H9 (cell line): ENCODE measurements at regions not wholly inside any gene's neighbourhood (a gene's known extent, or its start where the extent isn't known, plus 50 kb on each side); places are given as distances from the start of the nearest gene placed in this dataset.

Source experiments
- DNase-seq: peaks from one replicate; pipeline ENCODE4 v3.0.0-alpha.2; 2017
- H2AFZ ChIP-seq: one replicate; pipeline ENCODE4 v1.6.1; 2013; ENCODE audit warnings: mild to moderate bottlenecking, low read length, control low read depth, moderate library complexity
- H2AK5ac ChIP-seq: 2 replicates; pipeline ENCODE4 v1.6.1; 2013; ENCODE audit warnings: low read length, control low read depth, mixed read lengths; ENCODE audit not compliant: insufficient read length
- H2BK120ac ChIP-seq: one replicate; pipeline ENCODE4 v1.6.1; 2013; ENCODE audit warnings: low read depth, mild to moderate bottlenecking, low read length, control low read depth, inconsistent platforms; ENCODE audit not compliant: poor library complexity, severe bottlenecking
- H2BK12ac ChIP-seq: 2 replicates; pipeline ENCODE4 v1.6.1; 2013; ENCODE audit warnings: low read length, control low read depth, mixed read lengths, low read depth; ENCODE audit not compliant: insufficient read length
- H2BK15ac ChIP-seq: 2 replicates; pipeline ENCODE4 v1.6.1; 2013; ENCODE audit warnings: low read depth, low read length, control low read depth
- H2BK20ac ChIP-seq: one replicate; pipeline ENCODE4 v1.6.1; 2013; ENCODE audit warnings: low read depth, mild to moderate bottlenecking, low read length, control low read depth, inconsistent platforms; ENCODE audit not compliant: poor library complexity, severe bottlenecking
- H2BK5ac ChIP-seq: 2 replicates; pipeline ENCODE4 v1.6.1; 2013; ENCODE audit warnings: low read length, control low read depth, mixed read lengths; ENCODE audit not compliant: insufficient read length
- H3K14ac ChIP-seq: 2 replicates; pipeline ENCODE4 v1.6.1; 2013; ENCODE audit warnings: low read length, control low read depth; ENCODE audit not compliant: insufficient read depth
- H3K18ac ChIP-seq: 2 replicates; pipeline ENCODE4 v1.6.1; 2013; ENCODE audit warnings: low read depth, mild to moderate bottlenecking, mixed read lengths, low read length, control low read depth; ENCODE audit not compliant: insufficient read length
- H3K23ac ChIP-seq: 2 replicates; pipeline ENCODE4 v1.6.1; 2013; ENCODE audit warnings: low read length, control low read depth, mixed read lengths, low read depth; ENCODE audit not compliant: insufficient read length
- H3K23me2 ChIP-seq: 2 replicates; pipeline ENCODE4 v1.6.1; 2013; ENCODE audit warnings: low read depth, mild to moderate bottlenecking, mixed read lengths, low read length, control low read depth; ENCODE audit not compliant: insufficient read length, poor library complexity, severe bottlenecking
- H3K27ac ChIP-seq: 2 replicates; pipeline ENCODE4 v1.5.1; 2013; ENCODE audit warnings: low read length, control low read depth, mixed read lengths, low read depth; ENCODE audit not compliant: insufficient read length
- H3K27me3 ChIP-seq: 2 replicates; pipeline ENCODE4 v1.6.1; 2013; ENCODE audit warnings: low read length, control low read depth, inconsistent platforms; ENCODE audit not compliant: insufficient read depth
- H3K4ac ChIP-seq: 2 replicates; pipeline ENCODE4 v1.6.1; 2013; ENCODE audit warnings: low read depth, mild to moderate bottlenecking, control low read depth, inconsistent platforms, low read length, moderate library complexity
- H3K4me1 ChIP-seq: 2 replicates; pipeline ENCODE4 v1.6.1; 2013; ENCODE audit warnings: low read length, control low read depth, inconsistent platforms; ENCODE audit not compliant: insufficient read depth
- H3K4me2 ChIP-seq: 2 replicates; pipeline ENCODE4 v1.6.1; 2013; ENCODE audit warnings: low read length, control low read depth, mixed read lengths; ENCODE audit not compliant: insufficient read length, insufficient read depth
- H3K56ac ChIP-seq: 2 replicates; pipeline ENCODE4 v1.6.1; 2013; ENCODE audit warnings: low read depth, mild to moderate bottlenecking, mixed read lengths, low read length, control low read depth; ENCODE audit not compliant: insufficient read length
- H3K79me1 ChIP-seq: 2 replicates; pipeline ENCODE4 v1.6.1; 2013; ENCODE audit warnings: low read depth, mild to moderate bottlenecking, moderate library complexity, low read length, control low read depth, inconsistent platforms; ENCODE audit not compliant: insufficient read depth, poor library complexity, severe bottlenecking
- H3K79me2 ChIP-seq: 2 replicates; pipeline ENCODE4 v1.6.1; 2013; ENCODE audit warnings: low read length, control low read depth, inconsistent platforms; ENCODE audit not compliant: insufficient read depth
- H3K9ac ChIP-seq: 2 replicates; pipeline ENCODE4 v1.6.1; 2013; ENCODE audit warnings: low read length, control low read depth, mixed read lengths; ENCODE audit not compliant: insufficient read length; ENCODE audit errors: extremely low read depth
- H3K9me3 ChIP-seq: one replicate; pipeline ENCODE4 v1.6.1; 2013; ENCODE audit warnings: low read depth, low read length, inconsistent platforms; ENCODE audit not compliant: control insufficient read depth
- H3T11ph ChIP-seq: one replicate; pipeline ENCODE4 v1.6.1; 2013; ENCODE audit warnings: mild to moderate bottlenecking, low read length, control low read depth, inconsistent platforms
- H4K20me1 ChIP-seq: one replicate; pipeline ENCODE4 v1.6.1; 2013; ENCODE audit not compliant: control insufficient read depth, insufficient read length, insufficient read depth
- H4K5ac ChIP-seq: 2 replicates; pipeline ENCODE4 v1.6.1; 2013; ENCODE audit warnings: low read depth, mild to moderate bottlenecking, mixed read lengths, low read length, control low read depth; ENCODE audit not compliant: insufficient read length
- H4K8ac ChIP-seq: replicated peaks from 2 replicates; pipeline ENCODE4 v1.6.1; 2013; ENCODE audit warnings: low read length, control low read depth, mixed read lengths, low read depth; ENCODE audit not compliant: insufficient read length
- H4K91ac ChIP-seq: 2 replicates; pipeline ENCODE4 v1.6.1; 2013; ENCODE audit warnings: low read depth, mild to moderate bottlenecking, moderate library complexity, mixed read lengths, low read length, control low read depth; ENCODE audit not compliant: insufficient read length
- H3K27ac Mint-ChIP-seq, 3 experiments: 2 replicates in 2 of 3; 3 replicates in 1 of 3; pipeline ENCODE4 v1.8.0; 2020 to 2021; ENCODE audit warnings: mixed read lengths in 3 of 3, mild to moderate bottlenecking in 1 of 3, moderate library complexity in 1 of 3
- H3K27me3 Mint-ChIP-seq: 2 replicates; pipeline ENCODE4 v1.8.0; 2021; ENCODE audit warnings: low read depth, mild to moderate bottlenecking, moderate library complexity, mixed read lengths
- H3K36me3 Mint-ChIP-seq, 3 experiments: 2 replicates in 2 of 3; 3 replicates in 1 of 3; pipeline ENCODE4 v1.8.0; 2020 to 2021; ENCODE audit warnings: low read depth in 3 of 3, mixed read lengths in 3 of 3; ENCODE audit not compliant: insufficient read depth in 1 of 3
- H3K4me1 Mint-ChIP-seq, 2 experiments: 2 replicates each; pipeline ENCODE4 v1.8.0; 2020; ENCODE audit warnings: mixed read lengths in 2 of 2
- H3K4me3 Mint-ChIP-seq, 2 experiments: 2 replicates in 1 of 2; 3 replicates in 1 of 2; pipeline ENCODE4 v1.8.0; 2020 to 2021; ENCODE audit warnings: mild to moderate bottlenecking in 2 of 2, mixed read lengths in 2 of 2, moderate library complexity in 1 of 2
- H3K9me3 Mint-ChIP-seq, 2 experiments: 2 replicates in 1 of 2; 3 replicates in 1 of 2; pipeline ENCODE4 v1.8.0; 2020; ENCODE audit warnings: mild to moderate bottlenecking in 2 of 2, mixed read lengths in 2 of 2, moderate library complexity in 1 of 2
- WGBS: extraction: QIAGEN DNeasy Blood & Tissue Kit; methylation state at CpG from one replicate; pipeline ENCODE4 v1.1.7; 2013; ENCODE audit warnings: missing lambda C conversion rate, low lambda C conversion rate, mixed read lengths; ENCODE audit not compliant: insufficient read length; ENCODE audit errors: extremely low coverage; 5-methylcytosine and 5-hydroxymethylcytosine counted together
- TF ChIP-seq, protein P1 (sequence below): fragments of 200-600 bp; sonication (generic); conservative IDR thresholded peaks from 3 replicates; pipeline ENCODE4 v1.8.0; 2021; ENCODE audit warnings: antibody characterized with exemption, mild to moderate bottlenecking

DNA sequence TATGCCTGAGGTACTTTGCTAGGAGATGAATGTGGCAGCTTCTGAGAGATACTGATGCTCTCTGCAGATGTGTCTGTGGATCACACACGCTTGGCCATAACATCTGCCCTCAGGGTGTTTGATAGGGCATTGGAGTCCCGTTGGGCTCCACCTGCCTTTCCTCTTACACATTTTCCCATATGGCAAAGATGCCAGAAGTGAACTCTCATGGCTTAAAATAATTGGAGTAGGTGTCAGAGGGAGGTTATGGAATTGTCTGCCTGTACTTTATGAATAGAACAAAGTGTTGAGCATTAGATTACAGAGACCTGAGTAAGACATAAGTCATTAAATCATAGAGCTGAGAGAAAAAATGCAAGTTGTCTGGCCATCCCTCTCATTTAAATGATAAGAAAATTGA lies 75.3 kb upstream of the PNPT1 start:
- TF ChIP-seq, protein P1, sequence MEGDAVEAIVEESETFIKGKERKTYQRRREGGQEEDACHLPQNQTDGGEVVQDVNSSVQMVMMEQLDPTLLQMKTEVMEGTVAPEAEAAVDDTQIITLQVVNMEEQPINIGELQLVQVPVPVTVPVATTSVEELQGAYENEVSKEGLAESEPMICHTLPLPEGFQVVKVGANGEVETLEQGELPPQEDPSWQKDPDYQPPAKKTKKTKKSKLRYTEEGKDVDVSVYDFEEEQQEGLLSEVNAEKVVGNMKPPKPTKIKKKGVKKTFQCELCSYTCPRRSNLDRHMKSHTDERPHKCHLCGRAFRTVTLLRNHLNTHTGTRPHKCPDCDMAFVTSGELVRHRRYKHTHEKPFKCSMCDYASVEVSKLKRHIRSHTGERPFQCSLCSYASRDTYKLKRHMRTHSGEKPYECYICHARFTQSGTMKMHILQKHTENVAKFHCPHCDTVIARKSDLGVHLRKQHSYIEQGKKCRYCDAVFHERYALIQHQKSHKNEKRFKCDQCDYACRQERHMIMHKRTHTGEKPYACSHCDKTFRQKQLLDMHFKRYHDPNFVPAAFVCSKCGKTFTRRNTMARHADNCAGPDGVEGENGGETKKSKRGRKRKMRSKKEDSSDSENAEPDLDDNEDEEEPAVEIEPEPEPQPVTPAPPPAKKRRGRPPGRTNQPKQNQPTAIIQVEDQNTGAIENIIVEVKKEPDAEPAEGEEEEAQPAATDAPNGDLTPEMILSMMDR = no peak
- H3K9ac ChIP-seq = no peak overlapping the region
- WGBS = no CpG with 5 or more reads among the region's 2 CpGs
- H2BK20ac ChIP-seq = no peak overlapping the region
- H3K56ac ChIP-seq = no peak overlapping the region
- H4K91ac ChIP-seq = no peak overlapping the region
- no peaks in the 10 kb centered on the region for H3K79me1 ChIP-seq
- H3K27me3 Mint-ChIP-seq = no peaks in the 10 kb centered on the region
- no peaks in the 10 kb centered on the region for H3K4me1 ChIP-seq
- no peaks in the 10 kb centered on the region for H3K23me2 ChIP-seq
- H2BK120ac ChIP-seq = no peak overlapping the region
- H3T11ph ChIP-seq = no peak overlapping the region
- no peak overlapping the region; a peak in 1 of 7 replicates for H3K27ac Mint-ChIP-seq
- no peak overlapping the region for H2AK5ac ChIP-seq
- no peak overlapping the region for H3K18ac ChIP-seq
- no peak overlapping the region for H3K4me3 Mint-ChIP-seq
- no peak overlapping the region for H3K27ac ChIP-seq
- no peak overlapping the region for H3K23ac ChIP-seq
- DNase-seq = no peak
- H3K9me3 ChIP-seq = no peaks in the 10 kb centered on the region
- no peaks in the 10 kb centered on the region; a peak in 2 of 5 replicates for H3K9me3 Mint-ChIP-seq
- no peak overlapping the region for H2BK15ac ChIP-seq
- no peaks in the 10 kb centered on the region for H4K20me1 ChIP-seq
- no peak overlapping the region for H4K5ac ChIP-seq
- peaks cover 7 to 8% of the 10 kb centered on the region in 2 experiments for H3K4me1 Mint-ChIP-seq
- H3K36me3 Mint-ChIP-seq = peaks cover 0 to 5% (median 0%) of the 10 kb centered on the region in 3 experiments; a peak in 3 of 7 replicates
- H3K79me2 ChIP-seq = no peaks in the 10 kb centered on the region
- H2BK12ac ChIP-seq = no peak overlapping the region
- no peaks in the 10 kb centered on the region for H3K27me3 ChIP-seq
- no peak overlapping the region for H3K4me2 ChIP-seq
- no peak overlapping the region for H4K8ac ChIP-seq
- no peak overlapping the region for H2BK5ac ChIP-seq
- H3K14ac ChIP-seq = no peak overlapping the region
- no peak overlapping the region for H2AFZ ChIP-seq
- no peak overlapping the region for H3K4ac ChIP-seq
